Activated B cell treated with CpG ODN at 0.5 μM for 24 hours (primary cell): ENCODE measurements at regions not wholly inside any gene's neighbourhood (a gene's known extent, or its start where the extent isn't known, plus 50 kb on each side); places are given as distances from the start of the nearest gene placed in this dataset.

ENCODE experiments used
- ATAC-seq: fragments of 200-7000 bp; cut with Tn5 transposase; one replicate; pipeline ENCODE4 v1.10.0; 2021; ENCODE audit warnings: low read depth, mild to moderate bottlenecking, moderate library complexity
- CTCF ChIA-PET: fragments of 350-600 bp; sonication (Branson Sonifier 250); formaldehyde crosslinking; loops from one replicate; lab custom pipeline; 2021; ENCODE audit warnings: antibody characterized with exemption; lab: Charles Lee
- POLR2A ChIA-PET: fragments of 350-600 bp; sonication (Branson Sonifier 250); formaldehyde crosslinking; loops from one replicate; lab custom pipeline; 2021; ENCODE audit warnings: antibody characterized with exemption; lab: Charles Lee
- DNase-seq: peaks from one replicate; pipeline ENCODE4 v3.0.0; 2022
- H3K27ac Mint-ChIP-seq: one replicate; pipeline ENCODE4 v1.8.0; 2020; ENCODE audit warnings: mixed read lengths
- H3K27me3 Mint-ChIP-seq: one replicate; pipeline ENCODE4 v1.8.0; 2021; ENCODE audit warnings: mixed read lengths
- H3K36me3 Mint-ChIP-seq: one replicate; pipeline ENCODE4 v1.8.0; 2021; ENCODE audit warnings: low read depth, mixed read lengths
- H3K4me1 Mint-ChIP-seq: one replicate; pipeline ENCODE4 v1.8.0; 2021; ENCODE audit warnings: mixed read lengths
- H3K4me3 Mint-ChIP-seq: one replicate; pipeline ENCODE4 v1.8.0; 2020; ENCODE audit warnings: mild to moderate bottlenecking, mixed read lengths
- H3K9me3 Mint-ChIP-seq: one replicate; pipeline ENCODE4 v1.8.0; 2020; ENCODE audit warnings: mixed read lengths
- CTCF ChIP-seq: fragments of 200-600 bp; IDR thresholded peaks from one replicate; pipeline ENCODE4 v1.8.0; 2022; ENCODE audit warnings: antibody characterized with exemption, mild to moderate bottlenecking
- intact Hi-C: fragments of 100-400 bp; cut with micrococcal nuclease; formaldehyde crosslinking; loops from one replicate; pipeline ENCODE4 v1.15.1; 2024

- ChIA-PET CTCF (no interaction called here), POLR2A (no interaction called here)
- DNase-seq (no peak), ATAC-seq (no peak)
- no peak for TF ChIP-seq CTCF
- H3K27ac Mint-ChIP-seq = no peak overlapping the region
- intact Hi-C loops = no loop called here
- no peaks in the 10 kb centered on the region for H3K4me1 Mint-ChIP-seq
- no peak overlapping the region for H3K4me3 Mint-ChIP-seq
- H3K27me3 Mint-ChIP-seq = peaks cover 7% of the 10 kb centered on the region
- H3K36me3 Mint-ChIP-seq = no peaks in the 10 kb centered on the region
- peaks cover 6% of the 10 kb centered on the region for H3K9me3 Mint-ChIP-seq
Measured at GRCh38 chr5:133773247-133774202, 161.2 kb upstream of the FSTL4 start.

GRCh38 chr5:133769842-133770241 is 157.5 kb upstream of the FSTL4 start:
- H3K27ac Mint-ChIP-seq = no peak overlapping the region
- POLR2A ChIA-PET = no interaction called here
- intact Hi-C loops = no loop called here
- peaks cover 6% of the 10 kb centered on the region for H3K9me3 Mint-ChIP-seq
- no peak overlapping the region for H3K4me3 Mint-ChIP-seq
- no peak for ATAC-seq
- H3K27me3 Mint-ChIP-seq = peaks cover 24% of the 10 kb centered on the region
- no peaks in the 10 kb centered on the region for H3K4me1 Mint-ChIP-seq
- CTCF ChIA-PET = no interaction called here
- no peak for TF ChIP-seq CTCF
- H3K36me3 Mint-ChIP-seq = no peaks in the 10 kb centered on the region
- DNase-seq = no peak

- no peak for ATAC-seq
- no peak for TF ChIP-seq CTCF
- DNase-seq = no peak
- ChIA-PET POLR2A (no interaction called here), CTCF (no interaction called here)
- Mint-ChIP-seq H3K9me3 (no peaks in the 10 kb centered on the region), H3K36me3 (no peaks in the 10 kb centered on the region), H3K27ac (no peak overlapping the region), H3K4me1 (no peaks in the 10 kb centered on the region), H3K27me3 (peaks cover 18% of the 10 kb centered on the region), H3K4me3 (no peak overlapping the region)
- intact Hi-C loops = no loop called here
Measured at GRCh38 chr5:133763744-133764143, 151.4 kb upstream of the FSTL4 start.

- intact Hi-C loops = no loop called here
- no peak for ATAC-seq
Measured at GRCh38 chr5:133761632-133762031, 149.3 kb upstream of the FSTL4 start.

More at GRCh38 chr5:133761632-133762031, 149.3 kb upstream of the FSTL4 start:
- H3K27me3 Mint-ChIP-seq = peaks cover 5% of the 10 kb centered on the region
- no peak overlapping the region for H3K27ac Mint-ChIP-seq
- DNase-seq = no peak
- H3K4me3 Mint-ChIP-seq = no peak overlapping the region
- no peaks in the 10 kb centered on the region for H3K9me3 Mint-ChIP-seq
- H3K4me1 Mint-ChIP-seq = no peaks in the 10 kb centered on the region
- TF ChIP-seq CTCF = no peak
- ChIA-PET POLR2A (no interaction called here), CTCF (no interaction called here)
- H3K36me3 Mint-ChIP-seq = no peaks in the 10 kb centered on the region
